K562 (cell line): ENCODE measurements at regions not wholly inside any gene's neighbourhood (a gene's known extent, or its start where the extent isn't known, plus 50 kb on each side); places are given as distances from the start of the nearest gene placed in this dataset.
"Not testable (repeated sequence)": the region's sequence is repeated elsewhere in the genome, so short reads cannot be mapped to it uniquely, and the experiment has no call there.

Source experiments
- ATF3 ChIP-seq, 2 experiments: fragments of 450-650 bp in 1 of 2; sonication (generic) in 1 of 2; formaldehyde crosslinking in 1 of 2; IDR thresholded peaks in 1 of 2; conservative IDR thresholded peaks in 1 of 2; 2 replicates each; pipeline versions ENCODE4 v1.6.1 to v1.8.1; 2016 to 2023; ENCODE audit warnings: mild to moderate bottlenecking in 2 of 2, moderate library complexity in 2 of 2, inconsistent platforms in 1 of 2, missing genetic modification reagents in 1 of 2
- BRF1 ChIP-seq: IDR thresholded peaks from 3 replicates; pipeline ENCODE4 v1.6.1; 2011; ENCODE audit warnings: borderline replicate concordance, mild to moderate bottlenecking; ENCODE audit not compliant: insufficient read length; ENCODE audit errors: extremely low read depth
- KAT8 ChIP-seq: fragments of 450-650 bp; IDR thresholded peaks from 2 replicates; pipeline ENCODE4 v1.6.1; 2016; ENCODE audit warnings: low read depth, mild to moderate bottlenecking
- MYC ChIP-seq, 2 experiments: fragments of 250-450 bp in 1 of 2; sonication (Bioruptor Pico) in 1 of 2; IDR thresholded peaks; 2 replicates each; pipeline versions ENCODE4 v1.5.1 to v1.6.1; 2012 to 2021; ENCODE audit warnings: low read depth in 2 of 2, borderline replicate concordance in 1 of 2, improper control_type of control experiment in 1 of 2, low read length in 1 of 2, mild to moderate bottlenecking in 1 of 2, moderate library complexity in 1 of 2
- NR3C1 ChIP-seq: sonication (generic); formaldehyde crosslinking; IDR thresholded peaks from 2 replicates; pipeline ENCODE4 v1.8.1; 2022; ENCODE audit warnings: missing genetic modification reagents
- STAG1 ChIP-seq: sonication (generic); formaldehyde crosslinking; IDR thresholded peaks from 2 replicates; pipeline ENCODE4 v1.5.0; 2020; ENCODE audit warnings: missing genetic modification reagents, borderline replicate concordance
- TOE1 ChIP-seq, 2 experiments: fragments of 450-650 bp in 1 of 2; sonication (generic) in 1 of 2; formaldehyde crosslinking in 1 of 2; IDR thresholded peaks; 2 replicates each; pipeline versions ENCODE4 v1.7.1 to v1.8.0; 2016 to 2022; ENCODE audit warnings: borderline replicate concordance in 2 of 2, mild to moderate bottlenecking in 2 of 2, antibody characterized with exemption in 1 of 2, inconsistent platforms in 1 of 2, low read depth in 1 of 2, missing genetic modification reagents in 1 of 2, moderate library complexity in 1 of 2
- USF1 ChIP-seq: sonication (generic); formaldehyde crosslinking; IDR thresholded peaks from 2 replicates; pipeline ENCODE4 v1.9.0; 2022; ENCODE audit warnings: mild to moderate bottlenecking, missing genetic modification reagents

- TF ChIP-seq NR3C1; MYC (CRISPR knock-in tag; IDR thresholded peaks at IDR 0.05; ENCODE audit: borderline replicate concordance, low read depth); KAT8; USF1; BRF1; ATF3 (IDR thresholded peaks at IDR 0.05); ATF3 (CRISPR knock-in tag; conservative IDR thresholded peaks at IDR 0.05); STAG1 (CRISPR knock-in tag); TOE1 (CRISPR knock-in tag; IDR thresholded peaks at IDR 0.05; ENCODE audit: borderline replicate concordance, low read depth): not testable (repeated sequence)
- 0 out of 2 replicates have a peak, but pooled peaks have one; percentile 27 for TF ChIP-seq MYC (IDR thresholded peaks at IDR 0.05; ENCODE audit: low read depth, low read length)
- TF ChIP-seq TOE1 (IDR thresholded peaks at IDR 0.05; ENCODE audit: borderline replicate concordance) = peak; percentile 19; the same call in 1 of the 2 replicates
Observed at GRCh38 chr6:26956601-26957184, 290.8 kb upstream of the PRSS16 start.
